ENCODE measurements at regions not wholly inside any gene's neighbourhood (a gene's known extent, or its start where the extent isn't known, plus 50 kb on each side); places are given as distances from the start of the nearest gene placed in this dataset.
A peak's percentile ranks its signal among the peaks of the same experiment; 100 is the strongest.

DNA sequence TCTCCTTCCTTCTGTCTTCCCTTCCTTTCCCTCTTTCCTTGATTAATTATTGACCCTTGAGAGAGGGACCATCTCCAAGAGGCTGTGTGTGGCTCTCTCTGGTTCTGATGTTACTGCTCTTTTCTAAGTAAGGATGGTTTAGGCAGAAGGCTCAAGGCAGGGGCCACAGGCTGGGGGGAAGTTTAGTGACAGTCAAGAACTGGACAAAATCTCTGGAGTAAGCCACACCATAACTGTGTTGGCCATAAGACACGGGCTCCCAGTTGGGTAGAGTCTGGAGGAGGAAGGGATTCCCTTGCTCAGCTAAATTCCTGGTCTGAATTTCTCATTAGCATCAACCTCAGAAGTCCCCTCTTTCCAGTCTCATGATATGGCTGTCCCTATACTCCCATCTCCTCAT is 74.7 kb downstream of the BUD13 start:
- DNase-seq (ENCODE audit: low read depth): no peak
- TF ChIP-seq, protein P1, sequence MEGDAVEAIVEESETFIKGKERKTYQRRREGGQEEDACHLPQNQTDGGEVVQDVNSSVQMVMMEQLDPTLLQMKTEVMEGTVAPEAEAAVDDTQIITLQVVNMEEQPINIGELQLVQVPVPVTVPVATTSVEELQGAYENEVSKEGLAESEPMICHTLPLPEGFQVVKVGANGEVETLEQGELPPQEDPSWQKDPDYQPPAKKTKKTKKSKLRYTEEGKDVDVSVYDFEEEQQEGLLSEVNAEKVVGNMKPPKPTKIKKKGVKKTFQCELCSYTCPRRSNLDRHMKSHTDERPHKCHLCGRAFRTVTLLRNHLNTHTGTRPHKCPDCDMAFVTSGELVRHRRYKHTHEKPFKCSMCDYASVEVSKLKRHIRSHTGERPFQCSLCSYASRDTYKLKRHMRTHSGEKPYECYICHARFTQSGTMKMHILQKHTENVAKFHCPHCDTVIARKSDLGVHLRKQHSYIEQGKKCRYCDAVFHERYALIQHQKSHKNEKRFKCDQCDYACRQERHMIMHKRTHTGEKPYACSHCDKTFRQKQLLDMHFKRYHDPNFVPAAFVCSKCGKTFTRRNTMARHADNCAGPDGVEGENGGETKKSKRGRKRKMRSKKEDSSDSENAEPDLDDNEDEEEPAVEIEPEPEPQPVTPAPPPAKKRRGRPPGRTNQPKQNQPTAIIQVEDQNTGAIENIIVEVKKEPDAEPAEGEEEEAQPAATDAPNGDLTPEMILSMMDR (conservative IDR thresholded peaks at IDR 0.05; ENCODE audit: control insufficient read depth, insufficient read depth, low read depth, low read length): no peak

DNA sequence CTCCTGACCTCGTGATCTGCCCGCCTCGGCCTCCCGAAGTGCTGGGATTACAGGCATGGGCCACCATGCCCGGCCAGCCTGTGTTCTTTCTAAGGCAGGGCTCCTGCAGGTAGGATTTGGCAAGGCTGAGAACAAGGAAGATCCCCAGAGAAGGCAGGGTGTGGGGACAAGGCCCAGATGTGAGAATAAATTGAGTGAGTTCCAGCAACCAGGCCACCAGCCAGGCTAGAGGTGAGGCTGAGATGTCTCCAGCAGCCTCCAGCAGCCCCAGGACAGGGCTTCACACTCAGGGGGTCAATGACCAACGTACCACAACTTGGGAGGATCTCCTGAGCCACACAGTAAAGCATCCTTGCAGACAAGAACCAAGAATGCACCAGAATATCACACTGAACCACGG is 75.1 kb downstream of the BUD13 start:
- TF ChIP-seq, protein P1 (conservative IDR thresholded peaks at IDR 0.05; ENCODE audit: control insufficient read depth, insufficient read depth, low read depth, low read length): no peak
- no peak overlapping the region for H3K4me3 ChIP-seq (ENCODE audit: control insufficient read depth, low read depth, low read length)
- DNase-seq (ENCODE audit: low read depth): no peak

More for the DNA sequence above, 74.7 kb downstream of the BUD13 start:
- no peak overlapping the region for H3K4me3 ChIP-seq (ENCODE audit: control insufficient read depth, low read depth, low read length)

DNA sequence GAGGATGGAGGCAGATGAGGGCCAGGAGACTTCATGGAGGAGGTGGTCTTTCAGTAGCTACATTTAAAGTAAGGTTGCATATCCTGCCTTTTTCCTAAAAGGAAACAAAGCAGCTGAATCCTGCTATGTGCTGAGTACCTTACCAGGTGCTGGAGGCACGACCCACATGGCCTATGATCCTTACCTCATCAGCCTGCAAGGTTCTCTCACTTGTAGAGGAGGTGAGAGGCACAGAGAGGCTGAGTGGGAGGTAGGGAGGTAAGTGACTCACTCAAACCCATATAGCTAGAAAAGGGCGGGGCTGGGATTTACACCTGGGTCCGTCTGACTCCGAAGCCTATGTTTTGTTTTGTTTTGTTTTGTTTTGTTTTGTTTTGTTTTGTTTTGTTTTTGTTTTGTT is 75.8 kb downstream of the BUD13 start:
- no peak for DNase-seq (ENCODE audit: low read depth)
- TF ChIP-seq, protein P1 (conservative IDR thresholded peaks at IDR 0.05; ENCODE audit: control insufficient read depth, insufficient read depth, low read depth, low read length): no peak

DNA sequence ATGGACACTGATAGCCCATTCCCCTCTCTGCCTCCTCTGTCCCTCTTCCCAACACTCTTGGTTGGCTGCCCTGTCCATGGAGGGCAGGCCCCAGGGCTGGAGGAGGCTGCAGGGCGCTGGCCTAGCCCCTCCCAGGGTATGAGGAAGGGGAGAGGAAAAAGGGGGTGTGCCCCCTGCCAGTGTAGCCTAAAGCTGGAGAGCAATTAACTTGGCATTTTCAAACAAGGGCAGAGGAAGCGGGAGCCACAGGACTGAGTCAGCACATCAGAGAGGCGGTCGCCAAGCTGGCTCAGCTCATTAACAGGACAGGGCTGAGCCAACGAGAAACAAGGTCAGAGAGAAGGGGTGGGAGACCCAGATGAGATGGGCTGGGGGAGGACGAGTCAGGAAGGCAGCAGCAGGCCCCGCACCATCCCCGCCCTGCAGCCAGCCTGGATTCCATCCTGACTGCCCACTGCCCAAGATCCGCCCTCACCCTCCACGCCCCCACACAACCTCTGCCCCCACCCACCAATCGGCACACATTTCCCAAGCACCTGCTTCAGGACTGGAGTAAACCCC is 76.3 kb downstream of the BUD13 start:
- TF ChIP-seq, protein P1 (conservative IDR thresholded peaks at IDR 0.05; ENCODE audit: control insufficient read depth, insufficient read depth, low read depth, low read length): no peak
- peak; percentile 4 for DNase-seq (ENCODE audit: low read depth)
- no peak overlapping the region for H3K4me3 ChIP-seq (ENCODE audit: control insufficient read depth, low read depth, low read length)

More for the DNA sequence above, 75.8 kb downstream of the BUD13 start:
- H3K4me3 ChIP-seq (ENCODE audit: control insufficient read depth, low read depth, low read length): no peak overlapping the region

DNA sequence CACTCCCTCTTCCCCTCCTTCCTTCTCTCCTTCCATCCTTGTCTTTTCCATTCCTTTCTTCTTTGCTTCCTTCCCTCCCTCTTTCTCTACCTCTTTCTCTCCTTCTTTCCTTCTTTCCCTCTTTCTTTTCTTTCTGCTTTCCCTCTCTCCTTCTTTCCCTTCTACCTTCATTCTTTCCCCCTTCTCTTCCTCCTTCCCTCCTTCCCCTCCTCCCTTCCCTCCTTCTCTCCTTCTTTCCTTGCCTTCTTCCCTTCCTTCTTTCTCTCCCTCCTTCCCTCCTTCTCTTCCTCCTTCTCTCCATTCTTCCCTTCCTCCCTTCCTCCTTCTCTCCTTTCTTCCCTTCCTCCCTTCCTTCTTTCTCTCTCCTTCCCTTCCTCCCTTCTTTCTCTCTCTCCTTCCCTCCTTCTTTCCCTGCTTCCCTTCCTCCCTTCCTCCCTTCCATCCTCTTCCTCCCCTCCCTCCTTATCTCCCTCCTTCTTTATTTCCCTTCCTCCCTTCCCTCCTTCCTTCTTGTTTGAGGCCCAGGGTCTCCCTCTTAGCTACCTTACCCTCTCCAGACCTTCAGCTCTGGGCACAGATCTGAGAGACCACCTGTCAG is 77.0 kb downstream of the BUD13 start:
- no peak overlapping the region for H3K4me3 ChIP-seq (ENCODE audit: control insufficient read depth, low read depth, low read length)
- TF ChIP-seq, protein P1 (conservative IDR thresholded peaks at IDR 0.05; ENCODE audit: control insufficient read depth, insufficient read depth, low read depth, low read length): no peak
- no peak for DNase-seq (ENCODE audit: low read depth)

DNA sequence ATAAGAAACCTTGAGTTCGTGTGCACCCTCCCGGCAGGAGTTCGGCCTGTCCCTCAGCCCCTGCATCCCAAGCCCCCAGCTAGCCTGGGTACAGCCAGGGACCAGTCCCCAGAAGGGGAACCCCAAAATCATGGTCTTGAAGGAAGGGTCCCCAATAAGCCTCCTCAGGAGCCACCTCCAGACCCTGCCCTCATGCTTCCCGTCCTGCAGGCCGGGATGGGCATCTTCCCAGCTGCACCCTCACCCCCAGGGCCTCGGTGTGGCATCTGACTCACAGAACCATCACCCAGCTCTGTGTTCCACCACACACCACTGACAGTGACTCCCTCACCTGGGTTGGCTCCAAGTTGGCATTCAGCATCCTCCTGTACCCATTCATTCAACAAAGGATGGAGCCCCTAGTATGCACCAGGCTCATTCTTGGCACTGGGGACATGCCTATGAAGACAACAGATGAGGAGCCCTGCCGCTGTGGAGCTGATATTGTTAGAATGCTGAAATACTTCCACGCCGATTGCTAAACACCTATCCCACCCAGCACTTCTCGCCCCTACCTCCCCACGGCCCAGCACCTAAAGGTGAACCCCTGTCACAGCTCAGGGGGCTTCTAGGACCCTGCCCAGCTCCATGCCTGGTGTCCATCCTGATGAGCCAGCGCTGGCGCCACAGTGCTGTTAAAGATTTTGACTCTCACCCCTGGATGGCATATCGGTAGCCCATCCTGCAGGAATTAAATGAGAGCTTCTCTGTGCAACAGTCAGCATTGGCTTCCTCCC is 77.8 kb downstream of the BUD13 start:
- H3K4me3 ChIP-seq (ENCODE audit: control insufficient read depth, low read depth, low read length): no peak overlapping the region
- DNase-seq (ENCODE audit: low read depth): no peak
- TF ChIP-seq, protein P1 (conservative IDR thresholded peaks at IDR 0.05; ENCODE audit: control insufficient read depth, insufficient read depth, low read depth, low read length): no peak

All from fibroblast of mammary gland (primary cell).